ENCODE measurements at regions not wholly inside any gene's neighbourhood (a gene's known extent, or its start where the extent isn't known, plus 50 kb on each side); places are given as distances from the start of the nearest gene placed in this dataset.
A peak's percentile ranks its signal among the peaks of the same experiment; 100 is the strongest.

GRCh38 chr4:123114084-123114914 is 191.9 kb upstream of the NUDT6 start:
- no peak overlapping the region for H3K9ac ChIP-seq (ENCODE audit: low read depth, low read length)
- no peak overlapping the region for H3K4me2 ChIP-seq (ENCODE audit: low read depth, low read length)
- H3K9me3 ChIP-seq (ENCODE audit: control insufficient read depth, insufficient read depth, low read length), result no peaks in the 10 kb centered on the region; the same call in 1 of the 2 replicates
- H3K27me3 ChIP-seq (ENCODE audit: control insufficient read depth, insufficient read depth, low read length), result no peaks in the 10 kb centered on the region
- H3K23ac ChIP-seq (ENCODE audit: low read depth, low read length), result no peak overlapping the region
- no peak overlapping the region for H3K4me3 ChIP-seq (ENCODE audit: insufficient read depth, low read depth, low read length)
- POLR2A ChIA-PET (ENCODE audit: unreplicated experiment), result no interaction called here
- intact Hi-C loops (cut with micrococcal nuclease) (no loop called here), dilution Hi-C loops (cut with HindIII; ENCODE audit: low sequenced_read_pairs, unreplicated experiment) (no loop called here), in situ Hi-C loops (cut with MboI; ENCODE audit: low sequenced_read_pairs) (loop anchor here (10.0 kb wide), 2 partner anchors 551 to 991 kb away; no protein-coding TSS in a partner anchor)
- WGBS, 2 experiments (ENCODE audit: extremely low coverage in 2 of 2, insufficient read length in 1 of 2), result 100% methylated on average over 6 of the region's 9 CpGs; no CpG with 5 or more reads in 1 of the 2 experiments
- H2AK5ac ChIP-seq (ENCODE audit: low read depth, low read length), result no peak overlapping the region; the same call in 1 of the 2 replicates
- H3K9me1 ChIP-seq (ENCODE audit: insufficient read depth, low read length), result no peaks in the 10 kb centered on the region
- H3K79me1 ChIP-seq (ENCODE audit: low read depth in 1 of 2, low read length in 2 of 2), result peaks cover 0 to 20% of the 10 kb centered on the region in 2 experiments; a peak in 1 of 4 replicates
- peak overlapping the region; percentile 22 for H3K4ac ChIP-seq (ENCODE audit: low read depth, low read length)
- H4K8ac ChIP-seq (ENCODE audit: low read depth in 2 of 2, low read length in 2 of 2), result 0 out of 4 replicates have a peak overlapping the region, but pooled peaks of 1 of the 2 experiments have one; percentile 41
- H2BK120ac ChIP-seq (ENCODE audit: low read depth, low read length), result no peak overlapping the region
- TF ChIP-seq FOS (IDR thresholded peaks at IDR 0.05; ENCODE audit: low read depth, low read length), result no peak
- TF ChIP-seq MAZ (IDR thresholded peaks at IDR 0.05; ENCODE audit: borderline replicate concordance, low read depth, low read length), result no peak
- no peak for TF ChIP-seq RCOR1 (IDR thresholded peaks at IDR 0.05; ENCODE audit: insufficient replicate concordance, low read length)
- no peak for TF ChIP-seq ELK1 (IDR thresholded peaks at IDR 0.05; ENCODE audit: borderline replicate concordance, low read depth, low read length)
- TF ChIP-seq SMC3 (IDR thresholded peaks at IDR 0.05; ENCODE audit: low read depth, low read length), result no peak
- no TSS peak for BruUV-seq (replicated peaks)
- H3K56ac ChIP-seq (ENCODE audit: extremely low read depth, insufficient read depth, low read length), result no peak overlapping the region
- no peaks in the 10 kb centered on the region for H3K36me3 ChIP-seq (ENCODE audit: control insufficient read depth, insufficient read depth, low read length)
- peak overlapping the region; percentile 31 for H2AK9ac ChIP-seq (replicated peaks; ENCODE audit: low read depth, low read length, poor library complexity)
- H4K91ac ChIP-seq (ENCODE audit: insufficient read depth, low read depth, low read length), result no peak overlapping the region
- H2BK5ac ChIP-seq (ENCODE audit: low read depth, low read length, poor library complexity, severe bottlenecking), result no peak overlapping the region
- DNase-seq (no peak), ATAC-seq (ENCODE audit: low read depth) (no peak)
- no peak overlapping the region; the same call in 1 of the 2 replicates for H4K5ac ChIP-seq (ENCODE audit: low read depth, low read length)
- 0 out of 2 replicates have a peak overlapping the region, but pooled peaks have one; percentile 12 for H3K14ac ChIP-seq (replicated peaks; ENCODE audit: low read depth, low read length)
- H2BK20ac ChIP-seq (ENCODE audit: low read depth, low read length), result no peak overlapping the region
- no peak overlapping the region; the same call in 1 of the 2 replicates for H3K18ac ChIP-seq (ENCODE audit: low read depth, low read length)
- peaks cover 5% of the 10 kb centered on the region for H3K4me1 ChIP-seq (ENCODE audit: control insufficient read depth, insufficient read depth, low read length)
- CTCF ChIA-PET, result no interaction called here
- H3K27ac ChIP-seq (ENCODE audit: insufficient read depth, low read length), result no peak overlapping the region; the same call in 1 of the 2 replicates
- no peak overlapping the region for H2AFZ ChIP-seq (replicated peaks; ENCODE audit: low read length, poor library complexity)
- no peaks in the 10 kb centered on the region for H4K20me1 ChIP-seq (ENCODE audit: insufficient read depth, low read length)
- H2BK15ac ChIP-seq (ENCODE audit: low read depth, low read length), result peak overlapping the region; percentile 71; the same call in 1 of the 3 replicates
